Ammon's horn (tissue), 1 donor: ENCODE measurements at regions not wholly inside any gene's neighbourhood (a gene's known extent, or its start where the extent isn't known, plus 50 kb on each side); places are given as distances from the start of the nearest gene placed in this dataset.

Source experiments
- DNase-seq: peaks from one replicate; pipeline ENCODE4 v3.0.0-alpha.2; 2016; ENCODE audit warnings: low spot score

DNA sequence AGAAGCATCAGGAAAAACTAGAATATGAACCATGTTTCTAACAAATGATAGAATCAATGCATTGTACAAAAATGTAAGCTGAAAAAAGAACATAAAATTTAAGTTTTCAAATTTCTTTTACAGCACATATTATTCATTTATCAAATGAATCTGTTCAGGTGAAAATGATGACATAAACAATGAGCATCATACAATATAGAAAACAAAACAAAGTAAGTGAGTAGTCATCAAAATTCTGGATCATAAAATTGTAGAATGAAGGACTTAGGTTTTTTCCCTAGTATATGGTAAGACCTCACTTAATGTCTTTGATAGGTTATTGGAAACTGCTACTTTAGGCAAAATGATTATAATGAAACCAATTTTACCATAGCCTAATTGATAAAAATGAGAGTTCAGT lies 427.0 kb upstream of the KCNH7 start:
- no peak for DNase-seq

DNA sequence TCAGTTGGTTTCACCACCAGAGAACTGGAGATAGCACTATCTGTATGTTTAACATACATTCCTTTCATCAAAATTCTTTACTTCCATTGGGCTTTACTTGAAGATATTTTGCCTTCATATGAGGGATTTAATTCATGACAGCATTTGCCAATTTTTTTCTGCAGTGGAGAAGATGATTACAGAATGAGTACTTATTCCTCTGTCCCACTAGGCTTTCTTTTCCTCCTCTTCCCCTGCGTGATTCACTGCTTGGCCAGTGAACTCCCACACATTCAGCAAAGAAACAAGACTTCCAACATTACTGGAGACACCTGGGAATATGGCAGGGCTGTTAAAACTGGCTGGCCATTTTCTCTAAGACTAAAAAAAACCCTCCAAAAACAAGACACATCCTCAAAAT lies 425.8 kb upstream of the KCNH7 start:
- DNase-seq: no peak

DNA sequence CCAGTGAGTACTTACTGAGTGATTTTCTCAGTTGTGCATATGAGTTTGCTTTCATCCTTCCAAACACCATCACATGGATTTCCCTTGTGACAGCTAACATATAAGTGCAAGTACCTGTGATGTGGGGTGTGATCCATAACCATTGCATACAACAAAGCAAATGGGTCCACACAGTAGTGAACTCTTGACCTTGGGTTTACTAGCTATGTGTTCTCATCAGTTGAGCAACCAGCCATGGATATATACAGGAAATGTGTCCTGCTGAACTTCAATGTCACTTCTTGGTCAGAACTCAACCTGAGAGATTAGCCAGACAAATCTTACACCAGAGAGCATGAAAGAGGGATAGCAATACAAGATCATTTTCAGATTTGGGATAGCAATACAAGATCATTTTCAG lies 420.9 kb upstream of the KCNH7 start:
- DNase-seq: no peak

DNA sequence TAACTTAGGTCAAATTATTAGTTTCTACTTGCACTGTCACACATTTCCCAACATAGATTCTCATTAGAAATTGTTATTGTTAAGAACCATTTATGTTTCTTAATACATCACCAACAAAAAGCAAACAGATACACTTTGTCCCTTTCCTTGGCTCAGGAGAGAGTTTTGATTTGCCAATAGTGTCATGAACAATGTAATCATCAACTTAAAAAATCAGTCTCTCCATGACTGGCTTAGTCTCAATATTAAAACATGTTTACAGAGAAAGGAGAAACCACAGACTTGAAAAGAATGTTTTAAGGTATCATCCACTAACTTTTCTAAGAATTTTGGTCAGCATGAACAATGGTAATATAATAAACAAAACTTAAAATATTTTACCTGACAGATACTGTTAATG lies 416.5 kb upstream of the KCNH7 start:
- no peak for DNase-seq

DNA sequence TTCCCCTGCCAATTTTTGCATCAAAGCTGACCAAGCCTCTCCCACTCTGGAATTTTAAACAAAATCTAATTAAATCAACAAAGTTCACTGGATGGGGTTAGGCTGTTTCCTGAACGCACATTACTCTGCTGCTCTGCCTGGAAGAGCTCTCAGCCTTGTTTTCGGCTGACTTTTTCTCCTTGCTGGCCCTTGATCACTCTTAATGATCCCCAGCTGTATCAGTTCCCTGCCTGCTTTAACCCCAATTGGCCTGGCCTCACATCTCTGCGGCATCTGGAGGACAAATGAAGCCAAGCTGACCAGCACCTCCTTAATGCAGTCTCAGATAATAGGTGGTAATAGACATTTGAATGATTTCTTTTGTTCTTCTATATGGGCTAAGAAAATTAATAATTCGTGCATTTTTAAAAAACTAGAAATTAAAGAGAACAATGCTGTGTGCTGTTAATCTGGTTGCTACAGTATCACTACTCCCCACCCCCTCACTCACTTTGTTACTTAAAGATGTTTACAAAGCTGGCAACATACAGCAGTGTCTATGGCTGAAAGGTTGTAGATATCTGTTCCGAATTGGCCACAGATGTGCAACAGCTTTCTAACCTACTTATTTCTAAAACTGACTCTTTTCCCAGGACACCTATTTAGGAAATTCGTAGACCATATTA lies 415.2 kb upstream of the KCNH7 start:
- no peak for DNase-seq

DNA sequence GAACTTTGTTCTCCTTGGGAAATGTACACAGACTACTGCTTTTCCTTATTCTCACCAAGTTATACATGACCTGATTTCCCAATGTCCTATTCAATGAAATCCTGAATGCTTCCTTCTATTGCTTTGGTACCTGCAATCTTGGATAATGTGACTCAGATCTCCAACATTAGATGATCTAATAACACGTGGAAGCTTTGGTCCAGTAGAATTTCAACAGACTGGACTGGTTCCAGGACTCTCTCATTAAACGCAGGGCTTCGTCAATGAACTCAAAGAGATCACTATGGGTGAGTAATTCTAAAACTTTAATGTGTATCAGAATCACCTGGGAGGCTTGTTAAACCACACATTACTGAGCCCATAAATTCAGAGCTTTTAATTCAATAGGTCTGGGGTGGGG lies 413.6 kb upstream of the KCNH7 start:
- no peak for DNase-seq

DNA sequence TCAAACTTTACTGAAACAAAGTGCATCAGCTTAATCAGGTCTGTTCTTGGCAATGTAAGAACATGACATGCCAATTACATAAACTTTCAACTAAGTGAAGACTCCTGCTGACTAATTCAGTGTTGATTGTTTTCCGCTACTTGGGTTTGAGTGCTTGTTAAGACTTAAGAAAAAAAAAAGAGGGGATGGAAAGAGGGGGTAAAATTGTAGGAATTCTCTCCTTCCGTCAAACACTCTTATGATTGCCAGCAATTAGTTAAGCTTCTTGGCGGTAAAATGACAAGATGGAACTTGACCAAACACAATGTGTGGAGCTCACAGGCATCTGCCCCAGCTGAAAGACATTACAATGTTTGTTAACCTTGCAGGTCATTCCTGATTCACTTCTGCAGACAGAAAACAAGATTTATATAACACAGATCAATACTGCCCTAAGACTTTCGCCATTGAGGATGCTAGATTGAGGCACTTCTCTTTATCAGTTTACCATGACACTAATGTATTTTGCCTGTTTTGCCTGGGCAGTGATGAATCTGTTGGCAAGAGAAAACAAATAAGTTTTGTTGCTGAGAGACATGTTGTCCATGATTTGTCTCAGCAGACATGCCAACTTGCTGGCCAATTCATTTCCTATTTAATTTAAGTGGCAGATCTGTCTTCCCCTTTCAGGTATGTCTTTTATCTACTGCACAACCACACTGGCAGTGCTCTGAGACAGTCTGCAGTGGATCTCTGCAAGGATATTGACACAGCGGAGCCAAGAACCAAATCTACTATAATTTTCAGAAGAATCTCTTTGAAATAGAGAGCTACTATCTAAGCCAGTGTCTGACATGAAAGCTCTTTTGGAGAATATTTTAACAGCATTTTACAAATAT lies 410.0 kb upstream of the KCNH7 start:
- no peak for DNase-seq

DNA sequence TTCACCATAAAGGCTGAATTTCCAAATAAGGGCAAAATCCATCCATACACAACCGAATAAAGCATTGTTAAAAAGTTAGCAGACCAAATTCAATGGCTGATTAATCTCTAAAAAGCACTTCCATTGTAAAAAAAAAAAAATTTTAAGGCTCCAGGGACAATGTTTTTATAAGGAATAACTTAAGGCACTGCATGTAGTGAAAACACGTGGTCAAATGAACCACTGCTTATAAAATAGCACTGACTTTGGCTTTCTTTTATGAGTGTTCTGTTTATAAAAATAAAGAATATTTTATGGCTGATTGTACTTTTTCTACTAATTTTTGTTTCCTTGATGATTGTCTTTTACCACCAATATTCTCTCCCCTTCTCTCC lies 409.3 kb upstream of the KCNH7 start:
- no peak for DNase-seq

DNA sequence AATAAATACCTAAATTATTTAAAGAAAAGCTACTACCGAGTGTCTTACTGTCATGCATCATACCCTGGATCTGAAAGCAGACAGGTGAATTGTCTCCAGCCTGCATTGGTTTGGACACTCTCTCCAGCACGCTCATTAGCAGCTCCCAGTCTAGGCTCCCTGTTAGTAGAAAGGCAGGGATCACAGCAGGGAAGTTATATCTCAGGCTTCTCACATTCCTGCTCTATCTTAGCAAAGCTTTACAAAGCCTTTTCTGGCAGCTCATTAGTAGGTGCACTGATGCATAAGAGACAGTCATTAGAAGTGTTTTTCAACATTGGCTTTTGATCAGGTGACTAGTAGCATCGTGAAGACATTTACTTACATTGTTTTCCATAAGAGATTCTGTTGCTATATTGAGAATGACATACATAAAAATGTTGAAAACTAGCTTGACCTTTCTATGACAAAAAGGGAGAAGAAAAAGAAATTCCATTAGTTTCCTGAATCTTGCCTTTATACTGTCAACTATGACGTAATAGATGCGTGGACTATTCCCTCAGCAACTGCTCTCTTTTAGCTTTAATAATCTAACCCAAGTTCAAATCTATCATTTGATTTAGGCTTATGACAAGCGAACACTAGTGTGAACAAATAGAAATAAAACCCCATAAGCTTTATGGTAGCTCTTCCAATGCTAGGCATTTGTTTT lies 408.7 kb upstream of the KCNH7 start:
- no peak for DNase-seq

DNA sequence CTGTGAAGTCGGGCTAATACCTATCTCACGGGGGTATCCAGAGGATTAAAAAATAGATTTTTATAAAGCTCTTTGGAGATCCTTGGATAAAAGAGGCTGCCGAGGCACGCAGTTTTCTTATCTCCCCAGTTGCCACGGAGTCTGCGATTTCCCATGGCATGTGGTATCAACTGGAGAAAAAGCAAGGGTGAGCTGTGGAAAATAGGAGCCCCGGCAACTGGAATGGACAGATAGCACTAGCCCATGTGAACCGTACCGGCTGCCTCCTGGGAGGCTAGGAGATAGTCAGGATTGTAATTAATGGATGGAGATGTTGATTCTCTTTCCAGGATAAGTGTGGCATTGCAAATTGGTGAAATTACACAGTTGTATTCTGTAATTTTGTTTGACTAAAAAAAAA lies 407.6 kb upstream of the KCNH7 start:
- no peak for DNase-seq

DNA sequence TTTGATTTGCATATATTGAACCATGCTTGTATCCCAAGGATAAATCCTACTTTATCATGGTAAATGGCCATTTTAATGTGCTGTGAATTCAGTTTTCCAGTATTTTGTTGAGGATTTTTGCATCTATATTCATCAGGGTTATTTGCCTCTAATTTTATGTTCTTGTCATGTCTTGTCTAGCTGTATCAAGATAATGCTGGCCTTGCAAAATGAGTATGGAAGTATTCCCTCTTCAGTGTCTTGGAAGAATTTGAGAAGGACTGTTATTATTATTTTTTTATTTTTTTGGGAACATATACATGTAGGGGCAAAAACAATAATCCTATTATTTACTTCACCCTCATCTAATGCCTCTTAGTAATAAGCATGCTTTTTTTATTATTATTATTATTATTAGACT lies 398.0 kb upstream of the KCNH7 start:
- no peak for DNase-seq

DNA sequence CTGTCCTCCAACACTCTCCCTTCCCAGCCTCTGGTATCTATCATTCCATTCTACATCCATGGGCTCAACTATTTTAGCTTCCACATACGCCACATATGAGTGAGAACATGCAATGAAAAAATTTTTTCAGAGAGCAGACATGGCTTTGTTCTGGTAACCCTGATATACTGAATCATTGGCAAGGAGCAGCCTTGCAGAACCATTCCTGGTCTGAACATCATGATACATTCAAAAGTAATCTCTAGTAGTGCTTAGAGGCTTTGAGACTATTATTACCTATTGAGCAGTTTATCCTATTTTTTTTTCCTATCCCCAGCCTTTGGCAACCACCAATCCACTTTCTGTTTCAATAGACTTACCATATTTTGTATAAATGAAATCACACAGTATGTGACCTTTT lies 393.1 kb upstream of the KCNH7 start:
- DNase-seq: no peak

DNA sequence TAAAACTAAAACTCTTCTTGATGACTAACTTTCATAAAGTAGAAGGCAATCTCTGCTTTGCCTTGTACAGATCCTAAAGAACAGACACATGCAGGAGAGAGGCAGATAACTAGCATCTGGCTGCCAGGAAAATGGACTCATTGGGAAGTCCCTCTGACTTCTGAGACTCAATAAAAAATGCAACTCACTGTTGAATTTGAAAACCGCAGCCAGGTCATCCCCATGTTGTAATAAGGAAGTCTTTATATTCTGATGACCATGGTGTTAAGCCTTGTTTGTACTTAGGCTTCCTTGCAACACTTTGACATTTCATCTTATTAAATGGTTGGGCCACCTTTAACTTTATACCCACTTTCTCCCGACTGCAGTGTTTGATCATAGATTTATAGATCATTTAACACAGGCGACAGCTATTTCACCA lies 375.1 kb upstream of the KCNH7 start:
- DNase-seq: no peak

DNA sequence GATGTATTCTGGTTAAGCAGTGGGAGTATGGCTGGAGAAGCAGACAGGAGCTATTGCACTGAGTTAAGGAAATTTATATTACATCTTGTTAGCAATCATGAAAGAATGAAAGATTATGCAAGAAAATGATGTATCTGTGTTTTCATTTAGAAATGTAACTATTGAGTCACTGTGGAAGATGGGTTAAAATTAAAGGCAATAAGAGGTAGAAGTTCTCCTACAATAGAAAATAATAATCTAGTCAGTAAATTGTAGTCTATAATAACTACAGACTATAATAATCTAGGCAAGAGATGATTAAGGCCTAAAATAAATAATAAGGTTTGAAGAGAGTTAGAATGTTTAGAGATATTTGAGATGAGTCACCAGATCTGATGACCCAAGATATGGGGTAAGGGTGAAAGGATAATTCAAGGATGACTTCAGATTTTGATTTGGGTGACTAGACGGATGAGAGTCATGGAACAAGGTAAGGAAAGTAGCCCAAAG lies 371.9 kb upstream of the KCNH7 start:
- DNase-seq: no peak

DNA sequence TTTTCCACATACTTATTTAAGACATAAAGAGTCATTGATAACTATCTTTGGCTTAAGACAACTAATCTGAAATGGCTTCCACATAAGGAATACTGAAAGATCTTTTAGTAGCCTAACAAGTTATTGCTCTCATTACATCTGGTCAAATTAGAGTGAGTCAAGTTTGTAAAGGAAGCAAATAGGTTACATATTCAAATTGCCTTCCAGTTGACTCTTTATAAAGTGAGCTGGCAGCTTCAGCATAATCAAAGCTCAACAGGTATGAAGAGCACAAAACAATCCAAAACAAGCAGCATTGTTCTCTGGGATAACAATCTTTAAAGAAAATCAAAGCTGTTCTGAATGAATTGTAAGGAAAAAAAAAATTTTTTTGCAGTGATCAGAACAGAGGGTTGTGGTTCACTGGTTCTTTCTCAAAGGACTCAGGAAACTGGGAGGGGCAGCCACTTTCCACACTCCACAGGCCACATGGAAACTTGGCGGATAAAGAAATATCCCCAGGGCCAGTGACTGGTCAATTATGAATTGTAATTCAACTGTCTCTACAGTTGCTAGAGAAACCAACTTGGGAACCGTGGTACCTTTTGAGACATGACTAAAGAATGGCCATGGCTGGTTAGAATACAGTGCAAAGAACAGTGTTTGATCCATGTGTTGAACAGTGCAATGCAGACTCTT lies 369.3 kb upstream of the KCNH7 start:
- no peak for DNase-seq

DNA sequence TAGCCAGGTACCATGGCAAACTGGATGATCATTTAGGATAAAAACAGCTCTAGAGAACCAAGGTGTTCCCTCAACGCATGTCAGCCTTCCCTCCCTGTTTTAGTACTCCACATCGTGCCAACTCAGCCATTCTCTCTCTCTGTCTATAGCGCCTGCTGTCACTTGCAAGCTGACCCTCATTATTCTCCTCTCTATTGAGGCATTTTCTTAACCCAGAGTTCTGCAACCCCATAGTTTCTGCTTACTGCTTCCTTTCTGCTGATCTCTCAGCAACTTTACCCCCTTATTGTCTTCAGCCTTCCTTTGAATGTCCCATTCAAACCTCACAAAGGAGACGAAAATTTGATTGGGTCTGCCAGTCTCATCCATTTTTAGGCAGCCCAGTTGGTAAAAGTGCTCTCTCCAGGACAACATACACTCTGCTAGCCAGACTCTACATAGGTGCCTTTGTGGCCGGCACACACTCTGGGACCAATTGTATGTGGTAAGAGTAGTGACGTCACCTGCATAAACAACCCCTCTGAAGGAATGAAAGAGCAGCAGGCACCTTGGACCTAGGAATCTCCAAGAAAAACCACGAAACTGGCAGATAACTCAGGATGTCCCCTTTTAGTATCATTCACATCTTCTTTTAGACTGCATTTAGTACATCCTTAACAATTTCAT lies 367.2 kb upstream of the KCNH7 start:
- DNase-seq: no peak

DNA sequence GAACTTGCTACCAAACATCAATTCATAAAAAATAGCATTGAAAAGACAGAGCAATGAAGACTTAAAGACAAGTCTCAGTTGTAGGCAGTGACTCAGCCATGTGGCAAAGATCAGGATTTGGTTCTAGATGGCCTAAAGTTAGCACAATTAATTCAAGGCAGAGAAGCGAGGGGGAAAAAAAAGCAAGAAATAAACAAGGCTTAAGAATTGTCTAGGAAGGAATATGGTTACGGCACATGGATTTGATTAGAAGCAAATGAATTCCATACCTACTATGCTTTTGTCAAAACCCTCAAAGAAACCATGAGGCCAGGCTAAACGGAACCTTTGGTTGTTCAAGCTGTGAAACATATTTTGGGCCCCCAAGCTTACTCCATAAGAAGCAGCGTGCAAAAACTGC lies 362.2 kb upstream of the KCNH7 start:
- DNase-seq: no peak

DNA sequence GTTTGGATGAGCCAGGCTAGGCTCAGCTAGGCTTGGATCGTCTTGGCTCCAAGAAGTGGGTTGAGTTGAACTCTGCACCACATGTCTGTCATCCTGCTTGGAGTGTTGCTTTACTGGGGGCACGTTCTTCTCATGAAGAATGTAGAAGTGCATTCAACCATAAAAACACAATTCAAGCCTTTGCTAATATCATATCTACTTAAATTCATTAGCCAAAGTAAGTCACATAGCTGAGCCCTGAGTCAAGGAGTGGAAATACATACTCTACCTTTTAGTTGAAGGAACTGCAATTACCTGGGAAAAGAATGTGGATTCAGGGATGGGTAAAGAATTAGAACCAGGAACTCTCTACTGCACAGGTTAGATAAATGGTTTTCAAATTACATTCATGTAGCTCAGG lies 360.4 kb upstream of the KCNH7 start:
- no peak for DNase-seq

DNA sequence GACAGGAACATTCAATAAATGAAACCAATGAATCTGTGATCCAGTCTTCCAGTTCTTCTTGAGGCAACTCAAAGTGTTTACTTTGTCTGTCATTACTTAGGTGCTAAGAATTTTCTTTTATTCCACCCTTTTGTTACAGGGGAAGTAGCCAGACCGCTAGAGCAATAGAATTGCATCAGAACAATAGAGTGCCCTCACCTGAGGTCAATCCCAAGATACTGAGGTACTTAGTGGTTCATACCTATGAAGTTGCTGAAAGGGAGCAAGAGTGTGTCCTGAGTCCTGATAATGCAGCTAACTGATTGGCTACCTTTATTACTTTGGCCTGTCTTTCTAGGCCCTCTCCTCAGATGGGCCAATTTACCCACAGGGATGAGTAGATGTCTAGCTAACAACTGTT lies 359.4 kb upstream of the KCNH7 start:
- DNase-seq: no peak

DNA sequence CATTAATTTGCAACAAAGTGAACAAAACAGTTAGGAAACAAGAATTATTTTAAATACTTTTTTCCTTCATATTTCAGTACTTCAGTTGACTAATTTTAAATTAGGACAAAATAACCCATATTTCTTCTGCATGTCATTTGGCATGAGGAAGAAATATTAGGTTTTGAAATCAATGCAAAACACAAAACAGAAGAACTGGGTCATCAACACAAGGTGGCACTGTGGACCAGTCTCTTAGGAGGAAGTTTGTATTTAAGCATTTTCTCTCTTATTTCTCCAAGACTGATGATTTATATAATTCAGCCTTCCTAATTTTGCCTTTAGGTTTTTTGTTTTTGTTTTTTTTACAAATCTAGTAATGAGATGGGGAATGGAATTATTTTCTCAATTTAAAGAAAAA lies 352.8 kb upstream of the KCNH7 start:
- DNase-seq: peak; percentile 52

DNA sequence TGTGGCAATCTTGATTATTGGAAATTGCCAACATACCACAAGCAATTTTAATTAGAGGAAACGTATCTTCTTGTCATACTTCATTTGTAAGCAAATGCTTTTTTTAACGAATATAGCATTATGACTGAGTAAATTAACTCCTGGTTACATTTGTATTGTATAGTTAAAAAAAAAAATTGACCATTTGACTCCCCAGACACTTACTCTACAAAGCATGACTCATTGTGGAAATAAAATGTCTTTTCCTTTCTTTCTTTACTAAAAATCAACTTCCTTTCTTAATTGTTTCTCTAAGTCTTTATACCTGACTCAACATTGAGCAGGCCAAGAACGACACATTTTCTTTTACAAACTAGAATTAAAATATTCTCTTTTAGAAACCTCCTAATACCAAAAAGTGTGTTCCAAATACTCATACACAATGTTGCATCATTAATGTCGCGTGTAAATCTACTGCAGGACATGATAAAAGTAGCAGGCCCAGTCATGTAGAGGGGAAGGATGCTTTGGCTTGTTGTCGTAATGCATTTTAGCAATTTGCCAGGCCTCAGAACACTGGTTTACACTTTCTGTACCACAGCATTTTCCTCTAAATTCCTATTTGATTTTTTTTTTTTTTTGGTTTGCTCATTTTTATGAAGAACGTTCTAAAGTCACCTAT lies 349.6 kb upstream of the KCNH7 start:
- DNase-seq: no peak
